Tibial nerve (tissue), 4 donors: ENCODE measurements at regions not wholly inside any gene's neighbourhood (a gene's known extent, or its start where the extent isn't known, plus 50 kb on each side); places are given as distances from the start of the nearest gene placed in this dataset.

Source experiments
- DNase-seq, 2 donors: peaks; one replicate each; pipeline ENCODE4 v3.0.0-alpha.2; 2019; ENCODE audit warnings: low spot score in 2 of 2
- H3K27ac ChIP-seq, 4 donors: fragments of 200-600 bp; sonication (generic) in 3 of 4; one replicate each; pipeline ENCODE4 v1.5.1; 2017 to 2019; ENCODE audit warnings: mild to moderate bottlenecking in 1 of 4
- H3K27me3 ChIP-seq, 2 donors: fragments of 200-600 bp; sonication (generic) in 1 of 2; one replicate each; pipeline versions ENCODE4 v1.5.1 to v1.6.0; 2017 to 2019
- H3K36me3 ChIP-seq, 3 donors: fragments of 200-600 bp; sonication (generic); one replicate each; pipeline ENCODE4 v1.5.1; 2018 to 2019
- H3K4me1 ChIP-seq, 4 donors: fragments of 200-600 bp; sonication (generic) in 3 of 4; one replicate each; pipeline ENCODE4 v1.5.1; 2017 to 2019
- H3K4me3 ChIP-seq, 4 donors: fragments of 200-600 bp; sonication (generic) in 3 of 4; one replicate each; pipeline ENCODE4 v1.5.1; 2017 to 2019; ENCODE audit warnings: mild to moderate bottlenecking in 1 of 4, moderate library complexity in 1 of 4
- H3K9me3 ChIP-seq, 4 donors: fragments of 200-600 bp; sonication (generic) in 3 of 4; one replicate each; pipeline ENCODE4 v1.5.1; 2017 to 2019
- CTCF ChIP-seq, 5 experiments: fragments of 200-600 bp in 3 of 5; fragments of 450-650 bp in 2 of 5; sonication (generic) in 3 of 5; IDR thresholded peaks; one replicate each; pipeline ENCODE4 v1.5.1; 2016 to 2019; ENCODE audit warnings: antibody characterized with exemption in 5 of 5, mild to moderate bottlenecking in 3 of 5, moderate library complexity in 2 of 5
- EP300 ChIP-seq, 2 donors: sonication (generic); formaldehyde crosslinking; IDR thresholded peaks; one replicate each; pipeline ENCODE4 v1.6.1; 2017; ENCODE audit warnings: antibody characterized with exemption in 2 of 2, mild to moderate bottlenecking in 1 of 2
- POLR2A ChIP-seq, 2 donors: fragments of 450-650 bp; IDR thresholded peaks; one replicate each; pipeline ENCODE4 v1.6.1; 2017; ENCODE audit warnings: antibody characterized with exemption in 2 of 2, mild to moderate bottlenecking in 2 of 2, moderate library complexity in 2 of 2
- WGBS, 2 donors: methylation state at CpG; one replicate each; pipeline ENCODE4 v1.1.5; 2018; 5-methylcytosine and 5-hydroxymethylcytosine counted together

DNA sequence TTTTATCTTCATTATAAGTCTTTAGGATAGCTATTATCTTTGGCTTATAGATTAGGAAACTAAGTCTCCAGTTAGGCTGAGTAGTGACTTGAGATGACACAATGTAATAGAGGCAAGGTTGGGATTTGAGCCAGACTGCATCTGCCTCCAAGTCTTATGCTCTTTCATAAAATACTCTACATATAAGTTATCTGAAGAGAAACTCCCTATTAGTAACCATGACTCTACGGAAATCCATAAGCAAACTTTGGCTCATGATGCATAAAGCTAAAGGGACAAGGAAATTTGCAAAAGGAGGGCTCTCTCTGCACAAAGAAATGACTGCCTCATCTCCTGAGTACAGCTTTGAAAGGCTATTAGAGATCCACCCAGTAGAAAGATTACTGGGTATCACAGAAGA is 77.6 kb upstream of the FRMD4B start:
- Histone ChIP-seq H3K36me3 (no peaks in the 10 kb centered on the region), H3K27ac (no peak overlapping the region), H3K4me3 (no peak overlapping the region), H3K27me3 (no peaks in the 10 kb centered on the region), H3K9me3 (no peaks in the 10 kb centered on the region), H3K4me1 (no peaks in the 10 kb centered on the region)
- DNase-seq = no peak
- TF ChIP-seq EP300 (IDR thresholded peaks at IDR 0.05) (no peak), CTCF (IDR thresholded peaks at IDR 0.05) (no peak), POLR2A (IDR thresholded peaks at IDR 0.05) (no peak)
- 81 to 90% methylated on average over 1 of the region's 1 CpG for WGBS, 2 donors

GRCh38 chr3:69462826-69463100 is 76.9 kb upstream of the FRMD4B start:
- Histone ChIP-seq H3K4me1 (no peaks in the 10 kb centered on the region), H3K27me3 (no peaks in the 10 kb centered on the region), H3K9me3 (no peaks in the 10 kb centered on the region), H3K4me3 (no peak overlapping the region), H3K27ac (no peak overlapping the region), H3K36me3 (no peaks in the 10 kb centered on the region)
- no peak for TF ChIP-seq EP300 (IDR thresholded peaks at IDR 0.05)
- no peak for TF ChIP-seq POLR2A (IDR thresholded peaks at IDR 0.05)
- no peak for TF ChIP-seq CTCF (IDR thresholded peaks at IDR 0.05)
- DNase-seq = no peak

DNA sequence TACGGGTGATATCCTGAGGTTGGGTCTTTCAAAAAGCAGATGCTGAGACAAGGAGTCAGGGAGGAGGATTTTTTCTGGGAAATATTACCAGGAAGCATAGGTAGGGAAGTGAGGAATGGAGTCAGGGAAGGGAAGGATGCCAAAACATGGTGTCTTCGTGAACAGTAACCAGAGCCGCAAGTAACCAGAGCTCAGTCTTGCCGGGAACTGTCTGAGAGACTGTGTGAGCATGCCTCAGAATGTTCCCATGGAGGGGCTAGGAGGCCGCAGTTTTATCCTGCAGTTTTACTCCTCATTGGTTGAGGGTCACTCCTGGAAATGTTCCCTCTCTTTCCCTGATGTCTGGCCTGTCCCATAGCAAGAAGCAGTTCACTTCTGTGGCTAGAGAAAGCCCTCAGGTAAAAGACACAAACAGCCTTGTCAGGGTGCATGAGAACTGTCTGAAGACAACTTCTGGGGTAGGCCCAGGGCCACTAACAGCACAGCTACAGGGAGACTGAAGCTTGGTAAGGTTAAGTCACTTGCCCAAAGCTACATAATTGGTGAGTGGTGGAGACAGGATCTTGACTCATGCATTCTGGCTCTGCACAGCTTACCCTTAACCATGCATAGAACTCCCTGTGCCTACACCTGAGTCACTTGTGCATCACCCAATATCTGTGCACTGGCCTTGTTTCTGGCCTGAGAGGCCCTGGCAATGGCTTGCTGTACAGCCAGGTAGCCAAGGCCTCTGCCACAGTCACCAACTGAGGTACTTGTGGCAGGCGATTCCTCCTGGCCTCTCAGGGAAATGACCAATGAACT is 76.3 kb upstream of the FRMD4B start:
- Histone ChIP-seq H3K4me3 (no peak overlapping the region), H3K27me3 (no peaks in the 10 kb centered on the region), H3K4me1 (no peaks in the 10 kb centered on the region), H3K9me3 (no peaks in the 10 kb centered on the region), H3K36me3 (no peaks in the 10 kb centered on the region), H3K27ac (no peak overlapping the region)
- no peak for DNase-seq
- TF ChIP-seq POLR2A (IDR thresholded peaks at IDR 0.05) (no peak), CTCF (IDR thresholded peaks at IDR 0.05) (no peak), EP300 (IDR thresholded peaks at IDR 0.05) (no peak)
- 88 to 90% methylated on average over 6 of the region's 6 CpGs for WGBS, 2 donors

GRCh38 chr3:69460034-69460433 is 74.1 kb upstream of the FRMD4B start:
- TF ChIP-seq EP300 (IDR thresholded peaks at IDR 0.05) = no peak
- TF ChIP-seq POLR2A (IDR thresholded peaks at IDR 0.05) = no peak
- no peak for TF ChIP-seq CTCF (IDR thresholded peaks at IDR 0.05)

DNA sequence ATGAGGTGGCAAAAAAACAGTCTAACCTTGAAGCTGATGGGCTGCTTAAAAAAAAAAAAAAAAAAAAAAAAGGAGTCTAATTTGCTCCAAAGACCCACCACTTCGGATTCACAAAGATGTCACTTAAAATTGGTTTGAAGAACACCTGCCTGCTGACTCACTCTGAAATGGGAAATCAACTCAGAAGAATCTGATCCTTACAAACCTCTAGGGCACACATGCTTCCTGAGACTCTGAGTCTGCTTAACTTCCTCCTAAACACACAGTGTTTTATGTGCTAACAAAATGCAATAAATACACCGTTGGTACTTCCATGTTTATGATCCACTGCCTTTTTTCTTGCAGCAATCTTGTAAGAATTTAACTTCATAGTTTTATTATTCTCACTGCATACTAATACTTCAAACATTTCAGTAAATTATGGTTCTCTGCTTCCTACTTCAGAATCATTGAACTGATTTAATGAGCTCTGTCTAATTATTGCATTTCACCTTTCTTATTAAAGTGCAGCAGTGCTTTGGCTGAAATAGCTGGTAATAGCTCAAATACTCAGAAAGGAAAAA is 73.0 kb upstream of the FRMD4B start:
- Histone ChIP-seq H3K36me3 (no peaks in the 10 kb centered on the region), H3K27me3 (no peaks in the 10 kb centered on the region), H3K9me3 (no peaks in the 10 kb centered on the region), H3K4me3 (no peak overlapping the region), H3K27ac (no peak overlapping the region), H3K4me1 (no peaks in the 10 kb centered on the region)
- DNase-seq = no peak
- WGBS, 2 donors = 33 to 45% methylated on average over 2 of the region's 2 CpGs
- TF ChIP-seq EP300 (IDR thresholded peaks at IDR 0.05) = no peak
- no peak for TF ChIP-seq CTCF (IDR thresholded peaks at IDR 0.05)
- TF ChIP-seq POLR2A (IDR thresholded peaks at IDR 0.05) = no peak

More at GRCh38 chr3:69460034-69460433, 74.1 kb upstream of the FRMD4B start:
- no peak overlapping the region for H3K27ac ChIP-seq
- no peak for DNase-seq
- 77 to 90% methylated on average over 10 of the region's 10 CpGs for WGBS, 2 donors
- no peaks in the 10 kb centered on the region for H3K9me3 ChIP-seq
- H3K27me3 ChIP-seq = no peaks in the 10 kb centered on the region
- H3K4me3 ChIP-seq = no peak overlapping the region
- H3K36me3 ChIP-seq = no peaks in the 10 kb centered on the region
- H3K4me1 ChIP-seq = no peaks in the 10 kb centered on the region
